Smooth muscle cell (in vitro differentiated cells): ENCODE measurements at regions not wholly inside any gene's neighbourhood (a gene's known extent, or its start where the extent isn't known, plus 50 kb on each side); places are given as distances from the start of the nearest gene placed in this dataset.
"Not testable (repeated sequence)": the region's sequence is repeated elsewhere in the genome, so short reads cannot be mapped to it uniquely, and the experiment has no call there.

ENCODE experiments used
- DNase-seq: peaks from one replicate; lab custom pipeline; 2025; ENCODE audit not compliant: unreplicated experiment; lab: John Stamatoyannopoulos, UW
- H2AFZ ChIP-seq: fragments of 200-600 bp; sonication (generic); 2 replicates; pipeline ENCODE4 v1.6.0; 2016; ENCODE audit warnings: antibody characterized with exemption, low read depth, mild to moderate bottlenecking
- H3F3A ChIP-seq: fragments of 200-600 bp; sonication (generic); 2 replicates; pipeline ENCODE4 v1.6.0; 2017; ENCODE audit warnings: antibody characterized with exemption, low read depth
- H3K27ac ChIP-seq: fragments of 200-600 bp; sonication (generic); 2 replicates; pipeline ENCODE4 v1.5.1; 2016; ENCODE audit warnings: low read depth, mild to moderate bottlenecking
- H3K27me3 ChIP-seq: fragments of 200-600 bp; sonication (generic); 2 replicates; pipeline ENCODE4 v1.6.1; 2016; ENCODE audit warnings: low read depth, mild to moderate bottlenecking
- H3K36me3 ChIP-seq: fragments of 200-600 bp; sonication (generic); 2 replicates; pipeline ENCODE4 v1.5.1; 2016; ENCODE audit warnings: low read depth
- H3K4me1 ChIP-seq: fragments of 200-600 bp; sonication (generic); 2 replicates; pipeline ENCODE4 v1.5.1; 2016; ENCODE audit warnings: low read depth
- H3K4me2 ChIP-seq: fragments of 200-600 bp; sonication (generic); 2 replicates; pipeline ENCODE4 v1.6.0; 2016; ENCODE audit warnings: mild to moderate bottlenecking
- H3K4me3 ChIP-seq: fragments of 200-600 bp; sonication (generic); 2 replicates; pipeline ENCODE4 v1.5.1; 2016; ENCODE audit warnings: mild to moderate bottlenecking
- H3K79me2 ChIP-seq: fragments of 200-600 bp; sonication (generic); 2 replicates; pipeline ENCODE4 v1.6.0; 2016; ENCODE audit warnings: low read depth, mild to moderate bottlenecking
- H3K9ac ChIP-seq: fragments of 200-600 bp; sonication (generic); 2 replicates; pipeline ENCODE4 v1.6.0; 2016; ENCODE audit warnings: low read depth
- H3K9me3 ChIP-seq: fragments of 200-600 bp; sonication (generic); replicated peaks from 2 replicates; pipeline ENCODE4 v1.5.1; 2016; ENCODE audit warnings: low read depth
- H4K20me1 ChIP-seq: fragments of 200-600 bp; sonication (generic); 2 replicates; pipeline ENCODE4 v1.6.0; 2016; ENCODE audit warnings: low read depth
- CTCF ChIP-seq: fragments of 200-600 bp; sonication (generic); IDR thresholded peaks from 2 replicates; pipeline ENCODE4 v1.5.1; 2017; ENCODE audit warnings: borderline replicate concordance, mild to moderate bottlenecking, antibody characterized with exemption; ENCODE audit not compliant: insufficient read depth, poor library complexity, severe bottlenecking
- WGBS: methylation state at CpG from one replicate; pipeline ENCODE4 v1.1.7; 2016; ENCODE audit warnings: low lambda C conversion rate; 5-methylcytosine and 5-hydroxymethylcytosine counted together

GRCh38 chr6:15935661-15936060 lies 193.2 kb upstream of the MYLIP start:
- Histone ChIP-seq H2AFZ (no peak overlapping the region), H3K27ac (no peak overlapping the region), H3K36me3 (no peaks in the 10 kb centered on the region), H3K79me2 (no peaks in the 10 kb centered on the region), H3K27me3 (no peaks in the 10 kb centered on the region), H3K9me3 (no peaks in the 10 kb centered on the region), H3K9ac (no peak overlapping the region), H3K4me2 (no peak overlapping the region), H4K20me1 (no peaks in the 10 kb centered on the region), H3F3A (no peaks in the 10 kb centered on the region), H3K4me3 (no peak overlapping the region), H3K4me1 (no peaks in the 10 kb centered on the region)
- TF ChIP-seq CTCF = no peak
- 100% methylated on average over 1 of the region's 1 CpG for WGBS
- no peak for DNase-seq

GRCh38 chr6:15931697-15932096 lies 197.2 kb upstream of the MYLIP start:
- not testable (repeated sequence) for H3K4me3 ChIP-seq, H3K79me2 ChIP-seq, H4K20me1 ChIP-seq, H3F3A ChIP-seq, H2AFZ ChIP-seq, H3K27me3 ChIP-seq, H3K9me3 ChIP-seq, H3K4me2 ChIP-seq, DNase-seq, H3K27ac ChIP-seq, H3K4me1 ChIP-seq, H3K36me3 ChIP-seq, H3K9ac ChIP-seq
- WGBS = 94% methylated on average over 6 of the region's 6 CpGs

- H4K20me1 ChIP-seq = no peaks in the 10 kb centered on the region
- no peaks in the 10 kb centered on the region for H3K9me3 ChIP-seq
- H3K79me2 ChIP-seq = no peaks in the 10 kb centered on the region
- H3K27ac ChIP-seq = no peak overlapping the region
- H3K27me3 ChIP-seq = no peaks in the 10 kb centered on the region
- DNase-seq = no peak
- no peaks in the 10 kb centered on the region for H3K36me3 ChIP-seq
- H3K4me2 ChIP-seq = no peak overlapping the region
- H3F3A ChIP-seq = no peaks in the 10 kb centered on the region
- no peaks in the 10 kb centered on the region for H3K4me1 ChIP-seq
- TF ChIP-seq CTCF = no peak
- H3K9ac ChIP-seq = no peak overlapping the region
- WGBS = 92% methylated on average over 3 of the region's 3 CpGs
- H2AFZ ChIP-seq = no peak overlapping the region
- H3K4me3 ChIP-seq = no peak overlapping the region
Observed at GRCh38 chr6:15930207-15930606, 198.7 kb upstream of the MYLIP start.

GRCh38 chr6:15929685-15930084 lies 199.2 kb upstream of the MYLIP start:
- no peak overlapping the region for H3K4me3 ChIP-seq
- H3F3A ChIP-seq = no peaks in the 10 kb centered on the region
- no peak overlapping the region for H3K9ac ChIP-seq
- no peaks in the 10 kb centered on the region for H3K79me2 ChIP-seq
- H3K4me2 ChIP-seq = no peak overlapping the region
- no peaks in the 10 kb centered on the region for H4K20me1 ChIP-seq
- no peak for DNase-seq
- H3K4me1 ChIP-seq = no peaks in the 10 kb centered on the region
- H3K9me3 ChIP-seq = no peaks in the 10 kb centered on the region
- H2AFZ ChIP-seq = no peak overlapping the region
- TF ChIP-seq CTCF = no peak
- WGBS = 94% methylated on average over 1 of the region's 1 CpG
- H3K27ac ChIP-seq = no peak overlapping the region
- H3K36me3 ChIP-seq = no peaks in the 10 kb centered on the region
- no peaks in the 10 kb centered on the region for H3K27me3 ChIP-seq
